GM12892 (cell line): ENCODE measurements at regions not wholly inside any gene's neighbourhood (a gene's known extent, or its start where the extent isn't known, plus 50 kb on each side); places are given as distances from the start of the nearest gene placed in this dataset.

Experiments used
- POLR2A ChIP-seq: IDR thresholded peaks from 2 replicates; pipeline ENCODE4 v1.6.1; 2011; ENCODE audit warnings: low read depth, low read length, control low read depth
- POLR2AphosphoS5 ChIP-seq: IDR thresholded peaks from 2 replicates; pipeline ENCODE4 v1.6.1; 2011; ENCODE audit warnings: low read depth, low read length, control low read depth

GRCh38 chr1:195769461-195769860 lies 838.8 kb downstream of the KCNT2 start:
- TF ChIP-seq POLR2A (no peak), POLR2AphosphoS5 (no peak)
